Upper lobe of left lung (tissue), 4 donors: ENCODE measurements at regions not wholly inside any gene's neighbourhood (a gene's known extent, or its start where the extent isn't known, plus 50 kb on each side); places are given as distances from the start of the nearest gene placed in this dataset.

Experiments used
- CTCF ChIP-seq, 6 experiments: fragments of 450-650 bp in 4 of 6; fragments of 200-600 bp in 2 of 6; sonication (generic) in 2 of 6; IDR thresholded peaks; one replicate each; pipeline ENCODE4 v1.5.1; 2016 to 2019; ENCODE audit warnings: antibody characterized with exemption in 6 of 6
- EP300 ChIP-seq, 4 donors: sonication (generic); formaldehyde crosslinking; IDR thresholded peaks; one replicate each; pipeline ENCODE4 v1.5.1; 2017; ENCODE audit warnings: antibody characterized with exemption in 4 of 4, control low read depth in 2 of 4

- TF ChIP-seq EP300 (IDR thresholded peaks at IDR 0.05) (no peak), CTCF (IDR thresholded peaks at IDR 0.05) (no peak)
These were observed 70.9 kb upstream of the HAAO start for GRCh38 chr2:42863320-42863719.
